ENCODE measurements at regions not wholly inside any gene's neighbourhood (a gene's known extent, or its start where the extent isn't known, plus 50 kb on each side); places are given as distances from the start of the nearest gene placed in this dataset.

- no peaks in the 10 kb centered on the region for H3K27me3 ChIP-seq (ENCODE audit: control insufficient read depth in 2 of 2, insufficient read depth in 2 of 2, low read length in 2 of 2)
- H3K9ac ChIP-seq (replicated peaks; ENCODE audit: extremely low read depth, insufficient read depth, low read length) = no peak overlapping the region
- no peaks in the 10 kb centered on the region for H3K9me1 ChIP-seq (replicated peaks; ENCODE audit: control insufficient read depth, extremely low read depth, insufficient read depth, low read length)
- intact Hi-C loops (cut with micrococcal nuclease) (no loop called here), dilution Hi-C loops (cut with MboI; ENCODE audit: extremely low pct_ligation_motif_present, low sequenced_read_pairs) (no loop called here)
- no peak overlapping the region for H3K4me3 ChIP-seq (replicated peaks in 1 of 3; ENCODE audit: insufficient read depth in 1 of 3, low read depth in 1 of 3, low read length in 3 of 3)
- BruUV-seq (replicated peaks) = no TSS peak
- ChIA-PET POLR2A (no interaction called here), CTCF (no interaction called here)
- H4K20me1 ChIP-seq (replicated peaks; ENCODE audit: control insufficient read depth, extremely low read depth, insufficient read depth, low read length) = no peaks in the 10 kb centered on the region
- no peaks in the 10 kb centered on the region for H3K9me3 ChIP-seq (replicated peaks; ENCODE audit: control insufficient read depth, insufficient read depth, low read length)
- no peak overlapping the region for H3K4me2 ChIP-seq (ENCODE audit: insufficient read depth, low read length)
- no peaks in the 10 kb centered on the region for H3K4me1 ChIP-seq (ENCODE audit: control insufficient read depth, extremely low read depth, insufficient read depth, low read length)
- no peaks in the 10 kb centered on the region for H3K79me2 ChIP-seq (ENCODE audit: control insufficient read depth, insufficient read depth, low read length)
- no peak for TF ChIP-seq POLR2AphosphoS5 (IDR thresholded peaks at IDR 0.05; ENCODE audit: insufficient read depth, low read depth, low read length)
- FAIRE-seq (no peak), DNase-seq (ENCODE audit: low read depth, low spot score) (no peak)
- no peak overlapping the region for H2AFZ ChIP-seq (ENCODE audit: low read depth, low read length)
- H3K27ac ChIP-seq (ENCODE audit: insufficient read depth, low read depth, low read length) = no peak overlapping the region
- H3K36me3 ChIP-seq (ENCODE audit: control insufficient read depth in 2 of 2, extremely low read depth in 1 of 2, insufficient read depth in 2 of 2, low read length in 2 of 2) = no peaks in the 10 kb centered on the region
These were observed 424.0 kb upstream of the ZNF462 start for GRCh38 chr9:106438928-106439327.

GRCh38 chr9:106441283-106441682, 421.7 kb upstream of the ZNF462 start:
- no peaks in the 10 kb centered on the region for H3K27me3 ChIP-seq (ENCODE audit: control insufficient read depth in 2 of 2, insufficient read depth in 2 of 2, low read length in 2 of 2)
- intact Hi-C loops (cut with micrococcal nuclease) = no loop called here

More at GRCh38 chr9:106441283-106441682, 421.7 kb upstream of the ZNF462 start:
- CTCF ChIA-PET = no interaction called here
- BruUV-seq (replicated peaks) = no TSS peak
- FAIRE-seq (no peak), DNase-seq (ENCODE audit: low read depth, low spot score) (no peak)
- H2AFZ ChIP-seq (ENCODE audit: low read depth, low read length) = no peak overlapping the region
- no peak overlapping the region for H3K27ac ChIP-seq (ENCODE audit: insufficient read depth, low read depth, low read length)
- no peaks in the 10 kb centered on the region for H4K20me1 ChIP-seq (replicated peaks; ENCODE audit: control insufficient read depth, extremely low read depth, insufficient read depth, low read length)
- no peaks in the 10 kb centered on the region for H3K36me3 ChIP-seq (ENCODE audit: control insufficient read depth in 2 of 2, extremely low read depth in 1 of 2, insufficient read depth in 2 of 2, low read length in 2 of 2)
- H3K4me1 ChIP-seq (ENCODE audit: control insufficient read depth, extremely low read depth, insufficient read depth, low read length) = no peaks in the 10 kb centered on the region
- no peaks in the 10 kb centered on the region for H3K9me1 ChIP-seq (replicated peaks; ENCODE audit: control insufficient read depth, extremely low read depth, insufficient read depth, low read length)
- POLR2A ChIA-PET = no interaction called here
- no peak overlapping the region for H3K4me2 ChIP-seq (ENCODE audit: insufficient read depth, low read length)
- no peaks in the 10 kb centered on the region for H3K9me3 ChIP-seq (replicated peaks; ENCODE audit: control insufficient read depth, insufficient read depth, low read length)
- no peak for TF ChIP-seq FOS (IDR thresholded peaks at IDR 0.05; ENCODE audit: borderline replicate concordance, insufficient read depth, low read length)
- no peak for TF ChIP-seq CTCF (IDR thresholded peaks at IDR 0.05; ENCODE audit: extremely low read depth in 1 of 2, insufficient read depth in 1 of 2, low read depth in 1 of 2, low read length in 2 of 2)
- no peak for TF ChIP-seq EZH2 (IDR thresholded peaks at IDR 0.05; ENCODE audit: borderline replicate concordance, low read depth, low read length, severe bottlenecking)
- TF ChIP-seq GATA2 (IDR thresholded peaks at IDR 0.05; ENCODE audit: insufficient read depth, insufficient read length, low read depth, low read length) = no peak
- no peak for TF ChIP-seq MYC (IDR thresholded peaks at IDR 0.05; ENCODE audit: low read depth, low read length)
- no peak for TF ChIP-seq POLR2A (IDR thresholded peaks at IDR 0.05; ENCODE audit: low read depth, low read length)
- TF ChIP-seq JUN (IDR thresholded peaks at IDR 0.05; ENCODE audit: borderline replicate concordance, insufficient read depth, insufficient read length, low read depth) = no peak
- no peak for TF ChIP-seq POLR2AphosphoS5 (IDR thresholded peaks at IDR 0.05; ENCODE audit: insufficient read depth, low read depth, low read length)
- no peak for TF ChIP-seq MAX (IDR thresholded peaks at IDR 0.05; ENCODE audit: insufficient read depth, insufficient read length)
- H3K79me2 ChIP-seq (ENCODE audit: control insufficient read depth, insufficient read depth, low read length) = no peaks in the 10 kb centered on the region
- dilution Hi-C loops (cut with MboI; ENCODE audit: extremely low pct_ligation_motif_present, low sequenced_read_pairs) = no loop called here
- no peak overlapping the region for H3K4me3 ChIP-seq (replicated peaks in 1 of 3; ENCODE audit: insufficient read depth in 1 of 3, low read depth in 1 of 3, low read length in 3 of 3)
- H3K9ac ChIP-seq (replicated peaks; ENCODE audit: extremely low read depth, insufficient read depth, low read length) = no peak overlapping the region
